AG09319 (cell line): ENCODE measurements at regions not wholly inside any gene's neighbourhood (a gene's known extent, or its start where the extent isn't known, plus 50 kb on each side); places are given as distances from the start of the nearest gene placed in this dataset.

Experiments
- DNase-seq: peaks from one replicate; pipeline ENCODE4 v3.0.0-alpha.2; 2010; ENCODE audit warnings: low read depth; ENCODE audit errors: extremely low read depth
- CTCF ChIP-seq: IDR thresholded peaks from 2 replicates; pipeline ENCODE4 v1.5.1; 2011; ENCODE audit warnings: low read depth, mild to moderate bottlenecking, inconsistent platforms, low read length, moderate library complexity

- DNase-seq, result no peak
- no peak for TF ChIP-seq CTCF
These were observed 247.2 kb downstream of the SHQ1 start for GRCh38 chr3:72601060-72601459.

GRCh38 chr3:72597756-72598195 lies 250.5 kb downstream of the SHQ1 start:
- TF ChIP-seq CTCF, result no peak
- no peak for DNase-seq

GRCh38 chr3:72597043-72597442 lies 251.2 kb downstream of the SHQ1 start:
- TF ChIP-seq CTCF, result no peak
- no peak for DNase-seq

GRCh38 chr3:72595927-72596610 lies 252.2 kb downstream of the SHQ1 start:
- DNase-seq, result no peak
- TF ChIP-seq CTCF, result no peak

GRCh38 chr3:72595376-72595775 lies 252.9 kb downstream of the SHQ1 start:
- TF ChIP-seq CTCF, result no peak
- DNase-seq, result no peak

- DNase-seq, result no peak
- no peak for TF ChIP-seq CTCF
These were observed 253.5 kb downstream of the SHQ1 start for GRCh38 chr3:72594615-72595215.

GRCh38 chr3:72593881-72594397 lies 254.3 kb downstream of the SHQ1 start:
- DNase-seq, result no peak
- no peak for TF ChIP-seq CTCF
